ENCODE measurements at regions not wholly inside any gene's neighbourhood (a gene's known extent, or its start where the extent isn't known, plus 50 kb on each side); places are given as distances from the start of the nearest gene placed in this dataset.
"Not testable (repeated sequence)": the region's sequence is repeated elsewhere in the genome, so short reads cannot be mapped to it uniquely, and the experiment has no call there.

- no peak for DNase-seq (ENCODE audit: low read depth in 2 of 3, low spot score in 2 of 3)
These were observed 52.7 kb downstream of the KCNA5 start for GRCh38 chr12:5096241-5096924.

GRCh38 chr12:5097786-5098185 lies 54.1 kb downstream of the KCNA5 start:
- DNase-seq (ENCODE audit: low read depth in 2 of 3, low spot score in 2 of 3), result no peak

- DNase-seq (ENCODE audit: low read depth in 2 of 3, low spot score in 2 of 3), result no peak
These were observed 55.5 kb downstream of the KCNA5 start for GRCh38 chr12:5099136-5099535.

DNA sequence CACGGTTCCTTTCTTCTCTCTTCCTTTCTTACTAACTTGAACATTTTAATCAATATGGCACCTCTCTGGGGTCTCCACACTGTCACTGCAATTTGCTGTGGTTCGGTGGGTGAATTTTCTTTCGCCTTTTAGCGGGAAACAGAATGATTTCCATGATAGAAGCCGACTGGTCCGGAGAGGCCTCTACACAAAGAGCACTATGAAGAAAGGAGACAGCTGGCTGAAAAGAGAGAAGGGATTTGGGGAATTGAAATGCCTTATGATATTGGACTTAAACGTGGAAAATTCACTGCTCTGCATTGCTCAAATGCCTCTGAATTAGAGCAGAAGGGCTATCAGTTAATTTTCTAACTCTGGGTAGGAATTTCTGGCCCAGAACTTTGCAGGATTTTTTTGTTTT lies 55.9 kb downstream of the KCNA5 start:
- no peak for DNase-seq (ENCODE audit: low read depth in 2 of 3, low spot score in 2 of 3)

DNA sequence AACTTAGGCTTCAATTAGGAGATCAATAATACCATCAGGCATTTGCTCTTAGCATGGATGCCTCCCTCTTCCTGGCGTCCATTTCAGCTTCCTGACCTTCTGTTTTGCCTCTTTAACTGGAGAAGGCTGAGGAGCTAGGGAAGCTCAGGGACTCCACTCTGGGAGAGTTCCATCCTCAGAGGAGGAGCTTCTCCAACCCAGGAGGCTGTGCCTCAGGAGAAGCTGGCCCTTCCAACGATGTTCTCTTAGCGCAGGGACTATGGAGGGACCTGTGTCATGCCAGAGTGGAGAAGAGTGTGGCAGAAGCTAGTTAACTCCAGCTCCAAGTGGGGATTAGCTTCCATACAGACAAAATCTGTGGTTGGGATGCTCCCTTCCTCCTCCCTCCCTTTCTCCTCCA lies 58.0 kb downstream of the KCNA5 start:
- DNase-seq (ENCODE audit: low read depth in 2 of 3, low spot score in 2 of 3), result no peak

- no peak for DNase-seq (ENCODE audit: low read depth in 2 of 3, low spot score in 2 of 3)
These were observed 58.6 kb downstream of the KCNA5 start for GRCh38 chr12:5102261-5102789.

- DNase-seq (ENCODE audit: low read depth in 2 of 3, low spot score in 2 of 3), result no peak
These were observed 59.1 kb downstream of the KCNA5 start for GRCh38 chr12:5102806-5103205.

- DNase-seq (ENCODE audit: low read depth in 2 of 3, low spot score in 2 of 3), result no peak
These were observed 66.7 kb downstream of the KCNA5 start for GRCh38 chr12:5110345-5110744.

DNA sequence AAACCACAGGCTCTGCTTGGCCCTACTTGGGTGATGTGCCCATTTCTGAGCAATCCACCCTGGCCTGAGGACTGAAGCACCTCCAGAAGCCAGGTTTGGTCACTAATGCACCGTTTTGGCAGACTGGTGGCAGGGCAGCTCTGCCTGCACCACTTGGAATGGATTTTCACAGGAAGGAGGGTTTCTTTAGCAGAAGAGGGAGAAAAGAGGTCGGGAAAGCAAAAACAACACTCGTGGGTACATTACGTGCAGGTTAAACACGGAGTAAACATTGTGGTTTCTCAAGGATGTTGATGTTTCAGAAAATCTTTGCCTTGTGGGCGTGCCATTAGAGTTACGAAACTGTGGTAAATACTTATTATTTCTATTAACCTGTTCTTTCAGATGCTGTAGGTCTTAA lies 70.8 kb downstream of the KCNA5 start:
- DNase-seq (ENCODE audit: low read depth in 2 of 3, low spot score in 2 of 3), result no peak

GRCh38 chr12:5121784-5122183 lies 78.1 kb downstream of the KCNA5 start:
- not testable (repeated sequence) for DNase-seq (ENCODE audit: low read depth in 2 of 3, low spot score in 2 of 3)

GRCh38 chr12:5122256-5122831 lies 78.7 kb downstream of the KCNA5 start:
- not testable (repeated sequence) for DNase-seq (ENCODE audit: low read depth in 2 of 3, low spot score in 2 of 3)

GRCh38 chr12:5123921-5124320 lies 80.2 kb downstream of the KCNA5 start:
- DNase-seq (ENCODE audit: low read depth in 2 of 3, low spot score in 2 of 3), result no peak

DNA sequence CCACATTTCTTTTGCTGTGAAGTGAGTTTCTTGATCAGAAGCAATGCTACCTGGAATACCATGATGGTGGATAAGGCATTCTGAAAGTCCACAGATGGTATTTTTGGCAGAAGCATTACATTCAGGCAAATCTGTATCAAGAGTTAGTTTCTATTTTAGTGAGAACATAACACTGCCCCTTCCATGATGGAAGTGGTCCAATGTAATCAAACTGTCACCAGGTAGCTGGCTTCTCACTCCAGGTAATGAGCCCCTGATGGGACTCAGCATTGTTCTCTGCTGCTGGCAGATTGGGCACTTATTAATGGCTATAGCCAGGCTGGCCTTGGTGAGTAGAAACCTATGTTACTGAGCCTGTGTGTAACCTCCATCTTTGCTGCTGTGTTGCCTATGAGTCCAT lies 80.7 kb downstream of the KCNA5 start:
- DNase-seq (ENCODE audit: low read depth in 2 of 3, low spot score in 2 of 3), result no peak

DNA sequence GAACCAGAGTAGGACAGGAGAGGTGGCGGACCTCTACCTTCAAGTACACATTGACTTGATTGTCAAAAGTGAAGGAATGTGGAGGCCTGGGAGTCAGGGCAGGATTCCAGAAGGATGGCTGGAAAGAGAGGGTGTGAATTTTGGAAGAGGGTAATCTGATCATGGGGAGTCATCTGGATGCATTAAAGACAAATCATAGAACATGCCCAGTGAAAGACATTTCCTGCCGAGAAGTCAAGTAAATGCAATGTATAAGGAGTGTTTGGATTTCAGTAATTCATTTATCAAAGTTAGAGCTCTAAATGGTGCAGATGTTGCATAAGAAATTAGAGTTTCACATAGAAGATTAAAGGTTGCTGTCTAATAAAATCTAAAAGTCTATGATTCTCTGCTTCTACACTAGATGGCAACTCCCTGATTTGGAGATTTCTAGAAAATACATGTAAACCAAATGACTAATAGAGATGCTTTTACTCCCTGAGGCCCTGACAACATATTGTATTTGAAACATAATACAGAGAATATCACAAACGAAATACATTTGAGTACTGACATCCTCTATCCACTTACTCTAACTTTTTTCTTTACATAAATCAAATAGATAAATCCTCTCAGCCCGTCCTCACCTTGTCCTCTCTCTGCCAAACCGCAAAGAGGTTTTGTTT lies 91.3 kb downstream of the KCNA5 start:
- no peak for DNase-seq (ENCODE audit: low read depth in 2 of 3, low spot score in 2 of 3)

- no peak for DNase-seq (ENCODE audit: low read depth in 2 of 3, low spot score in 2 of 3)
These were observed 94.6 kb downstream of the KCNA5 start for GRCh38 chr12:5138256-5138655.

- DNase-seq (ENCODE audit: low read depth in 2 of 3, low spot score in 2 of 3), result no peak
These were observed 95.2 kb downstream of the KCNA5 start for GRCh38 chr12:5138845-5139244.

- no peak for DNase-seq (ENCODE audit: low read depth in 2 of 3, low spot score in 2 of 3)
These were observed 96.1 kb downstream of the KCNA5 start for GRCh38 chr12:5139751-5140150.

GRCh38 chr12:5140190-5140589 lies 96.5 kb downstream of the KCNA5 start:
- no peak for DNase-seq (ENCODE audit: low read depth in 2 of 3, low spot score in 2 of 3)

- no peak for DNase-seq (ENCODE audit: low read depth in 2 of 3, low spot score in 2 of 3)
These were observed 105.2 kb downstream of the KCNA5 start for GRCh38 chr12:5148880-5149279.

DNA sequence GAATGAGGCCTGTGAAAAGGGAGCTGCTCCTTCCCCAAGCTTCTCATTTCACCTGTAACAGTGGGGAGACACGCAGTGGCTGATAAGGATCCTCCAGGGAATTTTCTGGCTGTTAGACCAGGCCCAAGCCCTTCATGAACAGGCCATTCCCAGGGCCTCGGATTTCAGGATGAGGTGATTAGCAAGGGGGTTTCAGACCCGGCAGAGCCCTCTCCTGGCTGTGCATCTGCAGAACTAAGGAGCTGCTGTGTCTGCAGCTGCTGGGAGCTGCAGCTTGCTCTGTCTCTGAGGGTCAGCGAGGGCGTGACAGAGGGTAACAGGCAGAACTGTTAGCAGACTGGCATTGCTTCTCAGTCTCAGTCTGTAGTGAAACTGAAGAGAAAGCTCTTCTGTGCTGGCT lies 110.4 kb downstream of the KCNA5 start:
- no peak for DNase-seq (ENCODE audit: low read depth in 2 of 3, low spot score in 2 of 3)

GRCh38 chr12:5155866-5156265 lies 112.2 kb downstream of the KCNA5 start:
- DNase-seq (ENCODE audit: low read depth in 2 of 3, low spot score in 2 of 3), result no peak

DNA sequence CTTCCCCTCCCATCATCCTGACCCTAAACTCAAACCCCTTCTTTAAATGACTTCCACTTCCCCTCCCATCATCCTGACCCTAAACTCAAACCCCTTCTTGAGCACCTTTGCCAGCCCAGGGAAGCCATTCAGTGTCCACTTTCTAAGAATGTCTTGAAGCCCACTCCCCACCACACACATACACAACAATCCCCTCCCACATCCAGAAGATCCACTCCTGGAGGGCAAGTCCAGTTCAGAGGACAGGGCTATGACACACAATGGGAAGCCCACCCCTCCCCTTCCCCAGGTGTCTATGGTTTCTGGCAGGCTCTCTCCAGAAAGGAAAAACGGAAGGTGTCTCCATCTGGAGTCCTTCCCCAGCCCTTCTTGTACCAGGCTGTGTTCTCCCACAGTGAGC lies 117.1 kb downstream of the KCNA5 start:
- DNase-seq (ENCODE audit: low read depth in 2 of 3, low spot score in 2 of 3), result no peak

All from activated CD8-positive, alpha-beta memory T cell treated with anti-CD3 and anti-CD28 coated beads for 48 hours (primary cell).